ENCODE measurements at regions not wholly inside any gene's neighbourhood (a gene's known extent, or its start where the extent isn't known, plus 50 kb on each side); places are given as distances from the start of the nearest gene placed in this dataset.

GRCh38 chr12:124098101-124098757, 125.2 kb downstream of the ZNF664 start:
- TF ChIP-seq CTCF (optimal IDR thresholded peaks at IDR 0.05 in 1 of 3, IDR thresholded peaks at IDR 0.05 in 1 of 3, conservative IDR thresholded peaks at IDR 0.05 in 1 of 3; ENCODE audit: extremely low read depth in 1 of 3, insufficient read depth in 2 of 3, low read length in 3 of 3) (no peak), EZH2 (IDR thresholded peaks at IDR 0.05; ENCODE audit: low read length) (no peak)

Data from keratinocyte (primary cell).